ENCODE measurements at regions not wholly inside any gene's neighbourhood (a gene's known extent, or its start where the extent isn't known, plus 50 kb on each side); places are given as distances from the start of the nearest gene placed in this dataset.
"Not testable (repeated sequence)": the region's sequence is repeated elsewhere in the genome, so short reads cannot be mapped to it uniquely, and the experiment has no call there.

GRCh38 chr9:62798884-62799850 lies 1609.3 kb downstream of the SPATA31A7 start:
- DNase-seq (ENCODE audit: low spot score in 2 of 2), result peak; percentile 45 to 78
- Mint-ChIP-seq H3K4me3 (peak overlapping the region; percentile 72), H3K4me1 (peaks cover 38% of the 10 kb centered on the region), H3K36me3 (peaks cover 41% of the 10 kb centered on the region), H3K27ac (peak overlapping the region; percentile 63)
- H3K9me3 Mint-ChIP-seq, ATAC-seq: not testable (repeated sequence)

DNA sequence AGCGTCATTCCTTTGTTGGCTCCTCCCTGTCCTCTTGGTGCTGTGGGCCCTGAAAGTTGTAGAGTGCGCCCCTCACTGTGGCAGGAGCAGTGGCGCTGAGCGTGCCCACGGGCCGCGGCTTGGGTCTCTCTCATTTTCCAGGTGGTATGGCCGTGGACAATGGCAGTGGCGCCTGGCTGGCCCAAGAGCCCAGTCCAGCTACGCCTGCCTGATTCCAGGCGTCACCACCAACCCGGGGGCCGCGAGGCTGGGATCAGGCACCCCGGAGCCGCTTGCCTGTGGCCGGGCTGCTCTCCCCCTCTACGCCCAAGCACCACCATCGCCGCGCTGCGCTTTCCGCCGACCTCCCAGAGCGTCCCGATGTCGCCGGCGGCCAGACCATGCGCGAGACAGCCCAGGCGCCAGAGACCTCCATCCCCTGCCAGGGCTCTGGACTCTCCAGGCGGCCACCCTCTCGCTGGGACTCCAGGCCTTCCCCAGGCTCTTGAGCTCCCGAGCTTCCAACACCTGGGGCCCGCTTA lies 1610.1 kb downstream of the SPATA31A7 start:
- peak overlapping the region; percentile 72 for H3K4me3 Mint-ChIP-seq
- peaks cover 38% of the 10 kb centered on the region for H3K4me1 Mint-ChIP-seq
- peak in 1 of 2 donors; percentile 76 for DNase-seq (ENCODE audit: low spot score in 2 of 2)
- not testable (repeated sequence) for H3K9me3 Mint-ChIP-seq, ATAC-seq
- H3K36me3 Mint-ChIP-seq, result peaks cover 41% of the 10 kb centered on the region
- peak overlapping the region; percentile 63 for H3K27ac Mint-ChIP-seq

DNA sequence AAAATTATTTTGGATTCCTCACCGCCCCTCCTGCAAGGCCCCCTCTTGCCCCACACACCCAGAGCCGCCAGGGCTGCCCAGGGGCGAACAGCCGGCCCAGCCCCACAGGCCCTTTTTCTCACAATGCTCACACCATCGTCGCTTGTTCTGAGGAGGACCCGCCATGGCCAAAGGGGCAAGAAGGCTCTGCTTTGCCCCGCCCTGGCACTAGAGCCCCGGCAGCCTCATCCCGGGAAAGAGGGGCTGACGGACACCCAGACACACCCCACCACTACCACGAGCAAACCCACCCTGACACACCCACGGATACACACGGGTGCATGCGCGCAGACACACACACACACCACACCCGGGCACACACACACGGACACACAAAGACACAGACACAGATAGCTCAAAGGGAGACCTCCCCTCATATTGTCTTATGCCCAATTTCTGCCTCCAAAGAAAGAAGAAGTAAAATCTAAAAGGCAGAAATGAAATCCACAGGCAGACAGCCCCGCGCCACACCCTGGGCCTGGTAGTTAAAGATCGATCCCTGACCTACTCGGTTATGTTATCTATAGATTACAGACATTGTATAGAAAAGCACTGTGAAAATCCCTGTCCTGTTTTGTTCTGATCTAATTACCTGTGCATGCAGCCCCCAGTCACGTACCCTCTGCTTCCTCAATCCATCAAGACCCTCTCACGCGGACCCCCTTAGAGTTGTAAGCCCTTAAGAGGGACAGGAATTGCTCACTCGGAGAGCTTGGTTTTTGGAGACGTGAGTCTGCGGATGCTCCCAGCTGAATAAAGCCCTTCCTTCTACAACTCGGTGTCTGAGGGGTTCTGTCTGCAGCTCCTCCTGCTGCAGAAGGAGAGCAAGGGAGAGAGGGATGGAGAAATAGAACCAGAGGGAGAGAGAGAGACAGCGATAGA lies 1610.9 kb downstream of the SPATA31A7 start:
- ATAC-seq, H3K9me3 Mint-ChIP-seq: not testable (repeated sequence)
- Mint-ChIP-seq H3K4me1 (peaks cover 38% of the 10 kb centered on the region), H3K36me3 (peaks cover 41% of the 10 kb centered on the region), H3K4me3 (peak overlapping the region; percentile 72), H3K27ac (peak overlapping the region; percentile 89)
- DNase-seq (ENCODE audit: low spot score in 2 of 2), result peak in 1 of 2 donors; percentile 79

- Mint-ChIP-seq H3K27ac (peak overlapping the region; percentile 89), H3K36me3 (peaks cover 41% of the 10 kb centered on the region), H3K4me3 (peak overlapping the region; percentile 72), H3K4me1 (peaks cover 38% of the 10 kb centered on the region)
- not testable (repeated sequence) for H3K9me3 Mint-ChIP-seq, ATAC-seq
- peak in 1 of 2 donors; percentile 73 for DNase-seq (ENCODE audit: low spot score in 2 of 2)
Observed at GRCh38 chr9:62801372-62801811, 1611.6 kb downstream of the SPATA31A7 start.

- Mint-ChIP-seq H3K4me3 (peak overlapping the region; percentile 72), H3K36me3 (peaks cover 41% of the 10 kb centered on the region), H3K4me1 (peaks cover 38% of the 10 kb centered on the region), H3K27ac (peak overlapping the region; percentile 89)
- H3K9me3 Mint-ChIP-seq, result not testable (repeated sequence)
- ATAC-seq, result peak; percentile 99
- peak; percentile 97 to 99 for DNase-seq (ENCODE audit: low spot score in 2 of 2)
Observed at GRCh38 chr9:62801961-62802718, 1612.3 kb downstream of the SPATA31A7 start.

DNA sequence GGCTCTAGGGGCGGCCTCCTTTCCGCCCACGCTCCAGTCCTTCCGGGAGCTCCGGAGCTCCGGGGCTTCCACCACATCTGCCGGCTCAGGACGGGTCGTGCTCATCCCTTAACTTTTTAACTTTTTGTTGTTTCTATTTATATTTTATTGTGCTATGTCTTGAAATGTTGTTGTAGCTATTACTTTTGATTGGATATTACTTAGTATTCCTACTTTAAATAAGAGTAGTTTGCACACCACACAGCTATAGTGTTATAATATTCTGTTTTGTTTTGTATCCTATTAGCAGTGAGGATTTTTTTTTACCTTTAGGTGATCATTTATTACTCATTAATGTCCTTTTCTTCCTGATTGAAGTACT lies 1612.9 kb downstream of the SPATA31A7 start:
- H3K9me3 Mint-ChIP-seq; ATAC-seq; DNase-seq (ENCODE audit: low spot score in 2 of 2): not testable (repeated sequence)
- H3K27ac Mint-ChIP-seq, result peak overlapping the region; percentile 89
- peak overlapping the region; percentile 72 for H3K4me3 Mint-ChIP-seq
- peaks cover 41% of the 10 kb centered on the region for H3K36me3 Mint-ChIP-seq
- peaks cover 38% of the 10 kb centered on the region for H3K4me1 Mint-ChIP-seq

DNA sequence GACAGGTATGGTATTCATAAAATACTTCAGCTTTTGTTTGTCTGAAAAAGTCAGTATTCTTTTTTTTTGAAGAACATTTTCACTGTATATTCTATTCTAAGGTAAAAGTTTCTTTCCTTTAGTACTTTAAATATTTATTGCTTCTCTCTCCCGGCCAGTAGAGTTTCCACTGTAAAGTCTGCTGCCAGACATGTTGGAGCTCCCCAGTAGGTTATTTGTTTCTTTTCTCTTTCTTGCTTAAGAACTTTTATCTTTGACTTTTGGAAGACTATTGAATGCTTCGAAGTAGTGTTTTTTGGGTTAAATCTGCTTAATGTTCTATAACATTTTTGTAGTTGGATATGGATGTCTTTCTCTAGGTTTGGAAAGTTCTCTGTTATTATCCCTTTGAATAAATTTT lies 1613.3 kb downstream of the SPATA31A7 start:
- Mint-ChIP-seq H3K4me3 (peak overlapping the region; percentile 72), H3K27ac (peak overlapping the region; percentile 89), H3K4me1 (peaks cover 41% of the 10 kb centered on the region), H3K36me3 (peaks cover 41% of the 10 kb centered on the region)
- H3K9me3 Mint-ChIP-seq; ATAC-seq; DNase-seq (ENCODE audit: low spot score in 2 of 2): not testable (repeated sequence)

- H3K4me3 Mint-ChIP-seq, ATAC-seq, H3K9me3 Mint-ChIP-seq, H3K27ac Mint-ChIP-seq: not testable (repeated sequence)
- peaks cover 37% of the 10 kb centered on the region for H3K4me1 Mint-ChIP-seq
- DNase-seq (ENCODE audit: low spot score in 2 of 2), result peak in 1 of 2 donors; percentile 57
- H3K36me3 Mint-ChIP-seq, result peaks cover 36% of the 10 kb centered on the region
Observed at GRCh38 chr9:62804314-62804713, 1614.5 kb downstream of the SPATA31A7 start.

- not testable (repeated sequence) for H3K27ac Mint-ChIP-seq; H3K9me3 Mint-ChIP-seq; ATAC-seq; H3K4me3 Mint-ChIP-seq; DNase-seq (ENCODE audit: low spot score in 2 of 2)
- H3K4me1 Mint-ChIP-seq, result peaks cover 13% of the 10 kb centered on the region
- H3K36me3 Mint-ChIP-seq, result peaks cover 11% of the 10 kb centered on the region
Observed at GRCh38 chr9:62807424-62807823, 1617.6 kb downstream of the SPATA31A7 start.

DNA sequence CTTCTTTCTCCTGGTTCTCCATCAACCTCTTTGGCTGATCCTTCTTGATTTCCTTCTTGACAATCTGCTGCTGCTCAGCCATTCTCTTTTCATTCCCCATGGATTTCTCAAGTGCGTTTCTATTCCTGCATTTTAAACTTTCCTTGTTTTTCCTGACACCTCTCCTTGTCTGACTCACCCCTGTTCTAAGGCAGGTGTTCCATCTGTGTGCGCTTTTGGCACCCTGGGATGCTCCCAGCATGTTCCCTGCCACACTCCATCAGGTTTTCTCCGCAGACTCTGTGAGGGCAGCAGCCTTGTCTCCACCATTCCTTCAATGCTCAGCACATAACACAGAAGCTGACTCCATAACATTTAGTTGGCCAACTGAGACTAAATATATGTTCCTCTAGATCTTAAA lies 1618.2 kb downstream of the SPATA31A7 start:
- not testable (repeated sequence) for H3K9me3 Mint-ChIP-seq; ATAC-seq; DNase-seq (ENCODE audit: low spot score in 2 of 2); H3K27ac Mint-ChIP-seq; H3K36me3 Mint-ChIP-seq; H3K4me1 Mint-ChIP-seq; H3K4me3 Mint-ChIP-seq

GRCh38 chr9:62810318-62810717 lies 1620.5 kb downstream of the SPATA31A7 start:
- not testable (repeated sequence) for H3K4me3 Mint-ChIP-seq; H3K36me3 Mint-ChIP-seq; DNase-seq (ENCODE audit: low spot score in 2 of 2); H3K27ac Mint-ChIP-seq; H3K9me3 Mint-ChIP-seq; H3K4me1 Mint-ChIP-seq; ATAC-seq

DNA sequence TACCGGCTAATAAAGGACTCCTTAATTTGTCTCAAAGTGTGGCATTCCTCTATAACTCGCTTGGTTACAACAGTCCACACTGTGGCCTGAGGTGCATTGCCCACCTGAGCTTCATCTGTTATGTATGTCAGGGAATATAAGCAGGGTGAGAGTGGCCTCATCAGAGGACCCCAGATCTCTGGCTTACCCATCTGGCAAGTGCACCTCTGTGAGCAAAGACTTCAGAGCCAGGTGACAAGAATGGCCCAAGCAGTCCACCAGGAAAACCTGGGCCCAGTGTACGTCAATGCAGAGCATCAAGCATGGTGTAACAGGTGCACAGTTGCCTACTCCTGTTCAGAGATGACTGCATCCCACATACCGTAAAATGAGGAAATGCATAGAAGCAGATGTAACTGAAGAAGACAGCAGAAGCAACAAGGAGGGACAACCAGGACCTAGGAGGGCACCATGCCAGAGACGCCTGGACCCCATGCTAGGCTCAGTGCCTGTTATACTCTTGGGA lies 1621.0 kb downstream of the SPATA31A7 start:
- DNase-seq (ENCODE audit: low spot score in 2 of 2); H3K9me3 Mint-ChIP-seq; H3K36me3 Mint-ChIP-seq; H3K27ac Mint-ChIP-seq; H3K4me3 Mint-ChIP-seq; H3K4me1 Mint-ChIP-seq; ATAC-seq: not testable (repeated sequence)

DNA sequence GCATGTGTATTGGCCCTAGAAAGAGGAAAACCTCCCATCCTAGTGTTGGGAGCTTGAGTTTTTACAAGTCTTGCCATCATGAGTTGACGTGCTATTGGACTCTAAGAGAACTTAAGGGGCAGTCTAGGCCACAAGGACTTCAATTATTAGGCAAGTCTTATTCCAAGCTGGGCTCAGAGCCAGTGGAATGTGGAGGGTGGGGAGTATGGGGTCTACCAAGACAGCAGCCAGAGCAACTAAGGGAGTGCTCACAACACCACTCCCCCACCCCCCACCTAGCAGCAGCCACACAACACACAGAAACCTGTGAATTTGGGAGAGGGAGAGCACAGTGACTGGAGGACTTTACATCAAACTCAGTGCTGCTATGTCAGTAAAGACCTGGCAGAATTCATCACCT lies 1625.6 kb downstream of the SPATA31A7 start:
- H3K9me3 Mint-ChIP-seq; H3K36me3 Mint-ChIP-seq; H3K4me3 Mint-ChIP-seq; DNase-seq (ENCODE audit: low spot score in 2 of 2); ATAC-seq; H3K4me1 Mint-ChIP-seq; H3K27ac Mint-ChIP-seq: not testable (repeated sequence)

DNA sequence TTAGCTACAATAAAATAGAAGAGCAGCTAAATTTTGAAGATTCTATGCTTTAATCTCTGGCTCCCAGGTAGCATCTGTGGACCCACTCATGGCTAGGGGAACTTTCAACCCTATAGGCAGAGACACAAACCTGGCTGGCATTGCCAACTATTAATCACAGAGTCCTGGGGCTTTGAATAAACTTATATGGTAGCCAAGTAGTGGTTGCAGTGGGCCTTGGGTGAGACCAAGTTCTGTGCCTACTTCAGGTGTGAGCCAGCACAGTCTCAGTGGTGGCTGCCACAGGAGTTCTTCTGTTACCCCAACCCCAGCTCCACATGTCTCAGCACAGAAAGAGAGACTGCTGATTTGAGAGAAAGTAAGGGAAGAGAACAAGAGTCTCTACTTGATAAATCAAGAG lies 1626.5 kb downstream of the SPATA31A7 start:
- not testable (repeated sequence) for ATAC-seq; H3K4me3 Mint-ChIP-seq; H3K9me3 Mint-ChIP-seq; H3K4me1 Mint-ChIP-seq; DNase-seq (ENCODE audit: low spot score in 2 of 2); H3K27ac Mint-ChIP-seq; H3K36me3 Mint-ChIP-seq
